HG03342 (cell line): ENCODE measurements at regions not wholly inside any gene's neighbourhood (a gene's known extent, or its start where the extent isn't known, plus 50 kb on each side); places are given as distances from the start of the nearest gene placed in this dataset.

Experiments used
- ATAC-seq: cut with Tn5 transposase; IDR thresholded peaks from one replicate; pipeline ENCODE4 v1.9.1; 2021; ENCODE audit warnings: mild to moderate bottlenecking, moderate library complexity; ENCODE audit not compliant: unreplicated experiment

GRCh38 chr18:44602845-44603244 lies 77.8 kb upstream of the SETBP1 start:
- ATAC-seq, result no peak

- ATAC-seq, result no peak
Observed at GRCh38 chr18:44609181-44609941, 71.3 kb upstream of the SETBP1 start.

GRCh38 chr18:44620812-44621211 lies 59.9 kb upstream of the SETBP1 start:
- ATAC-seq, result no peak

- no peak for ATAC-seq
Observed at GRCh38 chr18:44624052-44624451, 56.6 kb upstream of the SETBP1 start.

GRCh38 chr18:44625386-44625785 lies 55.3 kb upstream of the SETBP1 start:
- no peak for ATAC-seq

GRCh38 chr18:44626236-44626635 lies 54.5 kb upstream of the SETBP1 start:
- ATAC-seq, result no peak

GRCh38 chr18:44626807-44627206 lies 53.9 kb upstream of the SETBP1 start:
- ATAC-seq, result no peak

GRCh38 chr18:44627280-44627679 lies 53.4 kb upstream of the SETBP1 start:
- ATAC-seq, result no peak

GRCh38 chr18:44629406-44629805 lies 51.3 kb upstream of the SETBP1 start:
- no peak for ATAC-seq

GRCh38 chr18:44630118-44630517 lies 50.6 kb upstream of the SETBP1 start:
- no peak for ATAC-seq
